ENCODE measurements at regions not wholly inside any gene's neighbourhood (a gene's known extent, or its start where the extent isn't known, plus 50 kb on each side); places are given as distances from the start of the nearest gene placed in this dataset.
"Not testable (repeated sequence)": the region's sequence is repeated elsewhere in the genome, so short reads cannot be mapped to it uniquely, and the experiment has no call there.

DNA sequence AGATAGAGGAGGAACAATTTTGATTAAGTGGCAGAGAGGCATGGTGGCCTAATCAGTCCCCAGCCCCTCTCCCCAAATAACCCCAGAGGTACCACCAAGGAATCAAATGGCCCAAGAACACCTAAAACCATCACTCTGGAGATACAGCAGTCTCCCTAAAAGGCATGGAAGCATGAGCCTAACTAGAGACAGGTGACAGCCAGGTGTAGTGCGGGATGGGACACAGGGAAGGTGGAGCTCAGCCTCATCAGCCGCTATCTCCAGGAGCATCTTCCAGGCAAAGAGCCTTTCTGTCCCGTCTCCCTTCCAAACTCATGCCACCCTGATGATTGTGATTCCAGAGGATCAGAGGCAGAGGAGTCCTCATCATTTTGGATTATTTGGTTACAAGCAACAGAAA, 144.7 kb downstream of the COPS8 start:
- Histone ChIP-seq H3K4me3 (ENCODE audit: low read depth in 1 of 3, low read length in 3 of 3) (no peak overlapping the region), H3K36me3 (ENCODE audit: control insufficient read depth in 3 of 3, insufficient read depth in 2 of 3, low read depth in 1 of 3, low read length in 3 of 3) (no peaks in the 10 kb centered on the region), H3K9me3 (ENCODE audit: control insufficient read depth in 2 of 2, insufficient read depth in 1 of 2, low read depth in 1 of 2, low read length in 1 of 2) (no peaks in the 10 kb centered on the region), H3K27me3 (ENCODE audit: control insufficient read depth in 3 of 3, insufficient read depth in 3 of 3, low read length in 3 of 3) (peaks cover 0 to 5% (median 0%) of the 10 kb centered on the region in 3 donors), H3K4me1 (ENCODE audit: control insufficient read depth in 3 of 3, insufficient read depth in 2 of 3, low read depth in 1 of 3, low read length in 2 of 3) (no peaks in the 10 kb centered on the region), H3K27ac (ENCODE audit: low read depth in 1 of 3, low read length in 2 of 3) (no peak overlapping the region)
- DNase-seq, result no peak
- no peak for FAIRE-seq
- WGBS, 3 donors, result 91 to 98% (median 98%) methylated on average over 3 of the region's 3 CpGs

DNA sequence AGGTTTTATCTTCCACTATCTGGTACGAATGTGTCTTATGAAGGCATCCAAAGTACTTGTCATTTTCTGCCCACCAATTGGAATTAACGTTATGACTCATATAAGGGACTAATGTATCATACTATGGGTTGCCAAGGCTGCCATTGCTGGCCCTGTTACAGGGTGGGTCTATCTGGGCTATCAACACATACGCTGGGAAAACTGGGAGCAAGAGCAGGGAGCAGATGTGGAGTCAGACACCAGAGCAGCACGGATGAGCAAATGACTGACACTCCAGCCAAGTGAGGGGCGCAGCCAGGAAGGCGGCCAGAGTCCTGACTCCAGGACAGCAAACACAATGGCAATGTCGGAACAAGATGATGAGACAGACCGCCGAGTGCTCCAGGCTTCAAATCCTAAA, 145.9 kb downstream of the COPS8 start:
- 87 to 92% (median 90%) methylated on average over 9 of the region's 9 CpGs for WGBS, 3 donors
- H3K4me3 ChIP-seq (ENCODE audit: low read depth in 1 of 3, low read length in 3 of 3), result no peak overlapping the region
- no peak for FAIRE-seq

DNA sequence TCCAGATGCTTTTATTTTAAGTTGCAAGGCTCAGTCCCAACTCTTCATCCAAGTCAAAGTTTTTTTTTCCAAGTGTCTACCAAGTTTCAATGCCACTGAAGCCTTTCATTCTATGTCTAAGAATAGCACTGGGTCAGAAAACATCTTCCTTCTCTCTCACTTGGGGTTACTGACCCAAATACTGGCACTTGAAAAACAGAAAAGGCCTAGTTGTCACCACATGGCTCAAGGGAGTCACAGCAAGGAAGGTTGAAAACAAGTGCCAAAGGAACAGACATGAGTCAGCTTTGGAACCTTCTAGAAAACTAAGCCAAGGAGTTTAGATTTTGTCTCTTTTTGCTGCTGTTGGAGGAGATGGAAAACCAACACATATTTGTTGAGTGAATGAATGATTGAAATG, 146.5 kb downstream of the COPS8 start:
- FAIRE-seq, result no peak

More for the DNA sequence above, 145.9 kb downstream of the COPS8 start:
- peaks cover 0 to 5% (median 0%) of the 10 kb centered on the region in 3 donors for H3K27me3 ChIP-seq (ENCODE audit: control insufficient read depth in 3 of 3, insufficient read depth in 3 of 3, low read length in 3 of 3)
- no peaks in the 10 kb centered on the region for H3K36me3 ChIP-seq (ENCODE audit: control insufficient read depth in 3 of 3, insufficient read depth in 2 of 3, low read depth in 1 of 3, low read length in 3 of 3)
- H3K27ac ChIP-seq (ENCODE audit: low read depth in 1 of 3, low read length in 2 of 3), result no peak overlapping the region
- DNase-seq, result no peak
- H3K4me1 ChIP-seq (ENCODE audit: control insufficient read depth in 3 of 3, insufficient read depth in 2 of 3, low read depth in 1 of 3, low read length in 2 of 3), result no peaks in the 10 kb centered on the region
- H3K9me3 ChIP-seq (ENCODE audit: control insufficient read depth in 2 of 2, insufficient read depth in 1 of 2, low read depth in 1 of 2, low read length in 1 of 2), result no peaks in the 10 kb centered on the region

DNA sequence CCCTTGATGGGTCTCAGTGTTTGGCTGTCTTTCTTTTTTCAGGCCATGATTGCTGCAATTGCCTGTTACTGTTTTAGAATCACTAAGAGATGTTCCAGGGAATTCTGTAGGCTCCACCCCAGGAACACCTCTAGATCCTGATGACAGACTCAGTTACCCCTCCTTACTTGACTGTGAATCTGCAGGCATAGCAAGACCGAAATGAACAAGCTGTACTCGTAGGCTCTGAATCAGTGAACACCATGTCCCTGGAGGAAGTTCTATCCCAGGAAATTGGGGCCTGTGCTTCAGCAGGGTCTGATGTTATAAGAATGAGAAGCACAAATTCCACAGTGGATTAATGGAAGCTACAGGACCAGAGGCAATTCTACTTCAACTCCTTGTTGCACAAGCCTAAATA, 148.6 kb downstream of the COPS8 start:
- Histone ChIP-seq H3K4me3 (ENCODE audit: low read depth in 1 of 3, low read length in 3 of 3) (no peak overlapping the region), H3K27me3 (ENCODE audit: control insufficient read depth in 3 of 3, insufficient read depth in 3 of 3, low read length in 3 of 3) (peaks cover 0 to 5% (median 0%) of the 10 kb centered on the region in 3 donors), H3K36me3 (ENCODE audit: control insufficient read depth in 3 of 3, insufficient read depth in 2 of 3, low read depth in 1 of 3, low read length in 3 of 3) (no peaks in the 10 kb centered on the region), H3K9me3 (ENCODE audit: control insufficient read depth in 2 of 2, insufficient read depth in 1 of 2, low read depth in 1 of 2, low read length in 1 of 2) (no peaks in the 10 kb centered on the region), H3K4me1 (ENCODE audit: control insufficient read depth in 3 of 3, insufficient read depth in 2 of 3, low read depth in 1 of 3, low read length in 2 of 3) (no peaks in the 10 kb centered on the region), H3K27ac (ENCODE audit: low read depth in 1 of 3, low read length in 2 of 3) (peak overlapping the region in 1 of 3 donors; percentile 10)
- no peak for FAIRE-seq
- WGBS, 3 donors, result 88 to 98% (median 94%) methylated on average over 2 of the region's 2 CpGs
- no peak for DNase-seq

More for the DNA sequence above, 146.5 kb downstream of the COPS8 start:
- no peak overlapping the region for H3K27ac ChIP-seq (ENCODE audit: low read depth in 1 of 3, low read length in 2 of 3)
- H3K27me3 ChIP-seq (ENCODE audit: control insufficient read depth in 3 of 3, insufficient read depth in 3 of 3, low read length in 3 of 3), result peaks cover 0 to 5% (median 0%) of the 10 kb centered on the region in 3 donors
- no peaks in the 10 kb centered on the region for H3K36me3 ChIP-seq (ENCODE audit: control insufficient read depth in 3 of 3, insufficient read depth in 2 of 3, low read depth in 1 of 3, low read length in 3 of 3)
- H3K4me1 ChIP-seq (ENCODE audit: control insufficient read depth in 3 of 3, insufficient read depth in 2 of 3, low read depth in 1 of 3, low read length in 2 of 3), result no peaks in the 10 kb centered on the region
- H3K9me3 ChIP-seq (ENCODE audit: control insufficient read depth in 2 of 2, insufficient read depth in 1 of 2, low read depth in 1 of 2, low read length in 1 of 2), result no peaks in the 10 kb centered on the region
- H3K4me3 ChIP-seq (ENCODE audit: low read depth in 1 of 3, low read length in 3 of 3), result no peak overlapping the region
- no peak for DNase-seq

DNA sequence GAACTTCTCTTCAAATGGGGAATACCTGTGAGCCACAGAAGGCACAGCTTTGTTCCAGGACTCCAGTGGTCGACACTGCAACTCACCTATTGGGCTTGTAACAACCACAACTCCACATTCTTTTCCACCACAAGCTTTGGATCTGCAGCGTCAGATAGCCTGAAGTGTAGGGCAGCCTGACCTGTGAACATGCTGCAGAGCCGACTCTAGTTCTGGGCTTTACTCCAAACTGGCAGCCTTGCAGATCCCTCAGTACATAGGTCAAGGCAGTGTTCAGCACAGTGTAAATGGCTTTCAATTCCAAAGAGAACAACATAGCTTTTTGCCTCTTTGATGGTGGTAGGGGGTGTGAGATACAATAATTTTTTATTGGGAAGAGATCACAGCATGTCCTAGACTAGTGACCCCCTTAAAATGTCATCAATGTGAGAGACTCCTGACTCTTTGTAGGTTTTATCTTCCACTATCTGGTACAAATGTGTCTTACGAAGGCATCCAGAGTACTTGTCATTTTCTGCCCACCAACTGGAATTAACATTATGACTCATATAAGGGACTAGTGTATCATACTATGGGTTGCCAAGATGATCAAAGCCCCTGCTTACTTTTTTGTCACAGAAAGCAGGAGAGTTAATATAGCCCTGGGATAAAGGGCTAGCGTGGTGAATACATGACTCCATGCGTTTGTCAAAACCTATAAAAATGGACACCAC, 149.8 kb downstream of the COPS8 start:
- no peaks in the 10 kb centered on the region for H3K36me3 ChIP-seq (ENCODE audit: control insufficient read depth in 3 of 3, insufficient read depth in 2 of 3, low read depth in 1 of 3, low read length in 3 of 3)
- WGBS, 3 donors, result 47 to 60% (median 48%) methylated on average over 6 of the region's 6 CpGs
- peaks cover 0 to 5% of the 10 kb centered on the region in 2 donors for H3K9me3 ChIP-seq (ENCODE audit: control insufficient read depth in 2 of 2, insufficient read depth in 1 of 2, low read depth in 1 of 2, low read length in 1 of 2)
- FAIRE-seq (no peak), DNase-seq (peak in 1 of 2 donors; percentile 71)
- peaks cover 0 to 5% (median 0%) of the 10 kb centered on the region in 3 donors for H3K27me3 ChIP-seq (ENCODE audit: control insufficient read depth in 3 of 3, insufficient read depth in 3 of 3, low read length in 3 of 3)
- H3K27ac ChIP-seq (ENCODE audit: low read depth in 1 of 3, low read length in 2 of 3), result peak overlapping the region in 1 of 3 donors; percentile 28
- H3K4me3 ChIP-seq (ENCODE audit: low read depth in 1 of 3, low read length in 3 of 3), result no peak overlapping the region
- no peaks in the 10 kb centered on the region for H3K4me1 ChIP-seq (ENCODE audit: control insufficient read depth in 3 of 3, insufficient read depth in 2 of 3, low read depth in 1 of 3, low read length in 2 of 3)

DNA sequence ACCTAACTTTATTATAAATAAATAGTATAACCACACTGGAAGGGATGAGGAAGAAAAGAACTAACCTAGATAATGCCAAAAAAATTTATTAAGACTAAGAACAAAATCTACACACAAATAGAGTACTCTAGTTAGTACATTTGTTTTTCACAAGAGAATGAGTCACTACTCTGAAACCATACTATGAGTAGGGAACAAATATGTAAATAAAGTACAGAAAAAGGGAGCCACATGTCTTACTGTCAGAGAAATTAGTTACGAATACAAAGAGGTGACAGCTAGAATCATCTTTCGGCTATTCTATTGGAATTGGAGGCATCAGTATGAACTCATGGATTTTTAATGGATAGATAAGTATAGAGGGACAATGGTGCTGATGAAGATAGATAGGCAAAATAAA, 150.5 kb downstream of the COPS8 start:
- no peak overlapping the region for H3K4me3 ChIP-seq (ENCODE audit: low read depth in 1 of 3, low read length in 3 of 3)
- no peak overlapping the region for H3K27ac ChIP-seq (ENCODE audit: low read depth in 1 of 3, low read length in 2 of 3)
- no peak for DNase-seq
- H3K9me3 ChIP-seq (ENCODE audit: control insufficient read depth in 2 of 2, insufficient read depth in 1 of 2, low read depth in 1 of 2, low read length in 1 of 2), result peaks cover 0 to 9% of the 10 kb centered on the region in 2 donors
- 82 to 96% (median 83%) methylated on average over 2 of the region's 2 CpGs for WGBS, 3 donors
- no peaks in the 10 kb centered on the region for H3K36me3 ChIP-seq (ENCODE audit: control insufficient read depth in 3 of 3, insufficient read depth in 2 of 3, low read depth in 1 of 3, low read length in 3 of 3)
- peaks cover 0 to 3% (median 0%) of the 10 kb centered on the region in 3 donors for H3K27me3 ChIP-seq (ENCODE audit: control insufficient read depth in 3 of 3, insufficient read depth in 3 of 3, low read length in 3 of 3)
- no peak for FAIRE-seq
- H3K4me1 ChIP-seq (ENCODE audit: control insufficient read depth in 3 of 3, insufficient read depth in 2 of 3, low read depth in 1 of 3, low read length in 2 of 3), result no peaks in the 10 kb centered on the region

DNA sequence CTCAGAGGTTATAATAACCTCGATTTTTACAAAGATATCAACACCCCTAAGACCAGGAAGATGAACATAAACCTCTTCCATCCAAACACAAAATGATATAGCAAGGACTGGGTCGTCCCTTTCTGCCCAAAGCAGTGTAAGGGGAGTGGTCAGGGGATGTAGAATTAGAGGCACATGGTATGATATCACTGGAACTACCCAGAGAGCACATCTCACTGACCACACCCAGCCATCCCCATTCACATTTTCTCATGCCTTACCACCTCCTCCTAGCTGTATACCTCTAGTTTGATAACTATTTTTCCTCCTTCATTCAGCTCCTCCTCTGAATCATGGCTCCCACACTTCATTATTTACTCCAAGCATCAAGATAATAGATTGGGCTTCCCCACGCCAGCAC, 152.6 kb downstream of the COPS8 start:
- Histone ChIP-seq H3K4me3 (ENCODE audit: low read depth in 1 of 3, low read length in 3 of 3) (no peak overlapping the region), H3K9me3 (ENCODE audit: control insufficient read depth in 2 of 2, insufficient read depth in 1 of 2, low read depth in 1 of 2, low read length in 1 of 2) (peaks cover 0 to 21% of the 10 kb centered on the region in 2 donors), H3K4me1 (ENCODE audit: control insufficient read depth in 3 of 3, insufficient read depth in 2 of 3, low read depth in 1 of 3, low read length in 2 of 3) (no peaks in the 10 kb centered on the region), H3K36me3 (ENCODE audit: control insufficient read depth in 3 of 3, insufficient read depth in 2 of 3, low read depth in 1 of 3, low read length in 3 of 3) (no peaks in the 10 kb centered on the region), H3K27ac (ENCODE audit: low read depth in 1 of 3, low read length in 2 of 3) (no peak overlapping the region), H3K27me3 (ENCODE audit: control insufficient read depth in 3 of 3, insufficient read depth in 3 of 3, low read length in 3 of 3) (no peaks in the 10 kb centered on the region)
- WGBS, 3 donors, result 55 to 63% (median 63%) methylated on average over 3 of the region's 3 CpGs
- FAIRE-seq (no peak), DNase-seq (no peak)

DNA sequence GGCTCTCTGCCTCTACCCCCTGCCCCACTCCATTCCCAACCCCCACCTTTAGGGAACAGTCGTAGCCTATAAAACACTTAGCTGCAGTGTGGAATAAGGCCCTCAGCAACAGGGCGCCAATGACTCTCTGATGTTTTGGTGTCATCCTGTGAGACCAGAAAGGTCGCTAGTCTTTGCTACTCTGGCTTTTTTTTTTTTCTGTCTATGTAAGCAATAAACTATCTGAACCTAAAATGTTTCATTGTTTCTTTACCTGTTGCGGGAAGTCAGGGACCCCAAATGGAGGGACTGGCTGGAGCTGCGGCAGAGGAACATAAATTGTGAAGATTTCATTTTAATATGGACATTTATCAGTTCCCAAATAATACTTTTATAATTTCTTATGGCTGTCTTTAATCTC, 154.6 kb downstream of the COPS8 start:
- H3K9me3 ChIP-seq (ENCODE audit: control insufficient read depth in 2 of 2, insufficient read depth in 1 of 2, low read depth in 1 of 2, low read length in 1 of 2), result peaks cover 0 to 21% of the 10 kb centered on the region in 2 donors
- DNase-seq, result no peak
- FAIRE-seq, result no peak
- H3K4me3 ChIP-seq (ENCODE audit: low read depth in 1 of 3, low read length in 3 of 3), result no peak overlapping the region
- WGBS, 3 donors, result 83 to 92% (median 90%) methylated on average over 5 of the region's 5 CpGs
- no peaks in the 10 kb centered on the region for H3K36me3 ChIP-seq (ENCODE audit: control insufficient read depth in 3 of 3, insufficient read depth in 2 of 3, low read depth in 1 of 3, low read length in 3 of 3)
- no peak overlapping the region for H3K27ac ChIP-seq (ENCODE audit: low read depth in 1 of 3, low read length in 2 of 3)
- no peaks in the 10 kb centered on the region for H3K27me3 ChIP-seq (ENCODE audit: control insufficient read depth in 3 of 3, insufficient read depth in 3 of 3, low read length in 3 of 3)
- H3K4me1 ChIP-seq (ENCODE audit: control insufficient read depth in 3 of 3, insufficient read depth in 2 of 3, low read depth in 1 of 3, low read length in 2 of 3), result no peaks in the 10 kb centered on the region

DNA sequence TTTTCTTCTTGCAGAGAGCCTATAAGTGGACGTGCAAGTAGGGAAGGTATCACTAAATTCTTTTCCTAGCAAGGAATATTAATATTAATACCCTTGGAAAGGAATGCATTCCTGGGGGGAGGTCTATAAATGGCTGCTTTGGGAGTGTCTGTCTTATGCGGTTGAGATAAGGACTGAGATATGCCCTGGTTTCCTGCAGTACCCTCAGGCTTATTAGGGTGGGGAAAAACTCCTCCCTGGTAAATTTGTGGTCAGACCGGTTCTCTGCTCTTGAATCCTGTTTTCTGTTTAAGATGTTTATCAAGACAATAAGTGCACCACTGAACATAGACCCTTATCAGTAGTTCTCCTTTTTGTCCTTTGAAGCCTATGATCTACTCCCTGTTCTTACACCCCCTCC, 155.2 kb downstream of the COPS8 start:
- H3K4me1 ChIP-seq (ENCODE audit: control insufficient read depth in 3 of 3, insufficient read depth in 2 of 3, low read depth in 1 of 3, low read length in 2 of 3); H3K4me3 ChIP-seq (ENCODE audit: low read depth in 1 of 3, low read length in 3 of 3); H3K27me3 ChIP-seq (ENCODE audit: control insufficient read depth in 3 of 3, insufficient read depth in 3 of 3, low read length in 3 of 3); H3K27ac ChIP-seq (ENCODE audit: low read depth in 1 of 3, low read length in 2 of 3); H3K36me3 ChIP-seq (ENCODE audit: control insufficient read depth in 3 of 3, insufficient read depth in 2 of 3, low read depth in 1 of 3, low read length in 3 of 3); FAIRE-seq; DNase-seq: not testable (repeated sequence)
- peaks cover 0 to 21% of the 10 kb centered on the region in 2 donors for H3K9me3 ChIP-seq (ENCODE audit: control insufficient read depth in 2 of 2, insufficient read depth in 1 of 2, low read depth in 1 of 2, low read length in 1 of 2)
- 34 to 79% (median 52%) methylated on average over 3 of the region's 3 CpGs for WGBS, 3 donors

Measured in small intestine (tissue), 7 donors.